Stimulated activated naive CD8-positive, alpha-beta T cell treated with anti-CD3 and anti-CD28 coated beads, Interleukin-15, amount 100 ng/mL, for 72 hours (primary cell): ENCODE measurements at regions not wholly inside any gene's neighbourhood (a gene's known extent, or its start where the extent isn't known, plus 50 kb on each side); places are given as distances from the start of the nearest gene placed in this dataset.
"Not testable (repeated sequence)": the region's sequence is repeated elsewhere in the genome, so short reads cannot be mapped to it uniquely, and the experiment has no call there.

ENCODE experiments used
- ATAC-seq: fragments of 150-1000 bp; cut with Tn5 transposase; 2 replicates; pipeline ENCODE4 v1.10.0; 2021; ENCODE audit warnings: mild to moderate bottlenecking, moderate library complexity
- DNase-seq, 2 donors: peaks; one replicate each; pipeline ENCODE4 v3.0.0; 2021 to 2022
- H3K27ac Mint-ChIP-seq, 2 donors: one replicate each; pipeline ENCODE4 v1.8.0; 2022; ENCODE audit warnings: mild to moderate bottlenecking in 2 of 2, mixed read lengths in 2 of 2, moderate library complexity in 2 of 2
- H3K27me3 Mint-ChIP-seq: one replicate; pipeline ENCODE4 v1.8.0; 2022; ENCODE audit warnings: mixed read lengths
- H3K4me1 Mint-ChIP-seq: one replicate; pipeline ENCODE4 v1.8.0; 2022; ENCODE audit warnings: mild to moderate bottlenecking, mixed read lengths
- H3K4me3 Mint-ChIP-seq, 2 donors: one replicate each; pipeline ENCODE4 v1.8.0; 2022; ENCODE audit warnings: mild to moderate bottlenecking in 2 of 2, mixed read lengths in 2 of 2, moderate library complexity in 1 of 2
- H3K9me3 Mint-ChIP-seq, 2 donors: one replicate each; pipeline ENCODE4 v1.8.0; 2022; ENCODE audit warnings: mixed read lengths in 2 of 2

DNA sequence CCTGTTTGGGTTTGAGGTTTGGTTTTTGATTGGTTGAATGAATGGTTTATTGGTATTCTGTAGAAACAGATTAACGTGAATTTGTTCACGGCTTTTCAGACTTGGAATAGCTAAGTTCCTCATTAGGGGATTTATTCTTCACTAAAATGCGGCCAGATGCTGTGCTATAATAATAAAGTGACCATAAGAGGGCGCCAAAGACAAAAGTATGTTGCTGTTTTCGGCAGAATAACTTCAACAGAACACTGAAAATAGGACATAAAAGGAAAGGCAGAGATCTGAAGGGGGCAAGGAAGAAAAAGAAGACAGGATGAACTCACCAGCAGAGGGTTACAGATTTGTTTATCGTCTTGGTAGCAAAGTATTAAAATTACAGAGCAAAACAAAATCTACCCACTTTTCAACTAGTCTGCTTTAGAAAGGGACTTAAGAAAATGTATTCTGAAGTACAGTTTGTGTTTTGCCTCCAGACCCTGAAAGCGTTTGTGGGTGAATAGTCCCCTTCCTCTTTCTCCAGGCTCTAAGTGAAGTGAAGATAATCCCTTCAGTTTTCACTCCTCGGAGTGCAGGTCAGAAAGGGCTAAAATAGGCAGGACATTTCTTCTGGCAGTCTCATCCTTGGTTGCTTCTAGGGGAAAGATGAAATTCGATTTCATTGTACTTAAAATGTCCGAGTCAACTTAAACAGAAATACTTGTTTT lies 147.6 kb downstream of the IL20RB start:
- Mint-ChIP-seq H3K27ac (no peak overlapping the region), H3K4me3 (no peak overlapping the region), H3K27me3 (peaks cover 24% of the 10 kb centered on the region), H3K4me1 (no peaks in the 10 kb centered on the region), H3K9me3 (no peaks in the 10 kb centered on the region)
- ATAC-seq (no peak), DNase-seq (peak; percentile 10 to 16)

DNA sequence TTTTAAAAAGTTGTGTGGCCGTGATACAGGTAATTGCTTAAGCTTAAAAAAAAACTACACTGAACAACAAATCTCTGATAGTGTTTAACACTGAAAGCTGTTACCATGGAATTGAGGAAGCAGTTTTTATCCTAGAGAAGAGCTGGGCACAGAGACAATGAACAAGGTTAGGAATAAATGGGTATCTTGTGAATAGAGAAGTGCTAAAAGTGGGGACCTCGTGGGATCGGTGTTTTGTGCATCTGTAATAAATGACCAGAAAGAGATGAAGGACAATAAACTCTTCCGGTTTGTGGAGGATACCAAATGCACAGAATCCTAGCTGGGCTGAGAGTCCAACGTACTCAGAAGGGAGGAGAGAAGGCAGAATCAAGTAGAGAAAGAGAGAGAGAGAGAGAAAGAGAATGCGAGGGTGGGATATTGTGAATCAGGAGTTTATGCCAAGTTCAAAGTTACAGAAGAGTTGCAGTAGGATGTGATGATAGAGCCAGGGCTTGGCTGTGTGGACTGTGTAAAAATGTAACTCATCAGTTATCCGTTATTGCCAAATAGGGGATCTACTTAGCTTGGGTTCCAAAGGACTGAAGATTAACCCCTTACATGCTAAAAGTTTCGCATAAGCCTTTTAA lies 148.9 kb downstream of the IL20RB start:
- ATAC-seq (no peak), DNase-seq (no peak)
- no peak overlapping the region for H3K4me3 Mint-ChIP-seq
- peaks cover 24% of the 10 kb centered on the region for H3K27me3 Mint-ChIP-seq
- no peak overlapping the region for H3K27ac Mint-ChIP-seq
- H3K4me1 Mint-ChIP-seq, result no peaks in the 10 kb centered on the region
- no peaks in the 10 kb centered on the region for H3K9me3 Mint-ChIP-seq

DNA sequence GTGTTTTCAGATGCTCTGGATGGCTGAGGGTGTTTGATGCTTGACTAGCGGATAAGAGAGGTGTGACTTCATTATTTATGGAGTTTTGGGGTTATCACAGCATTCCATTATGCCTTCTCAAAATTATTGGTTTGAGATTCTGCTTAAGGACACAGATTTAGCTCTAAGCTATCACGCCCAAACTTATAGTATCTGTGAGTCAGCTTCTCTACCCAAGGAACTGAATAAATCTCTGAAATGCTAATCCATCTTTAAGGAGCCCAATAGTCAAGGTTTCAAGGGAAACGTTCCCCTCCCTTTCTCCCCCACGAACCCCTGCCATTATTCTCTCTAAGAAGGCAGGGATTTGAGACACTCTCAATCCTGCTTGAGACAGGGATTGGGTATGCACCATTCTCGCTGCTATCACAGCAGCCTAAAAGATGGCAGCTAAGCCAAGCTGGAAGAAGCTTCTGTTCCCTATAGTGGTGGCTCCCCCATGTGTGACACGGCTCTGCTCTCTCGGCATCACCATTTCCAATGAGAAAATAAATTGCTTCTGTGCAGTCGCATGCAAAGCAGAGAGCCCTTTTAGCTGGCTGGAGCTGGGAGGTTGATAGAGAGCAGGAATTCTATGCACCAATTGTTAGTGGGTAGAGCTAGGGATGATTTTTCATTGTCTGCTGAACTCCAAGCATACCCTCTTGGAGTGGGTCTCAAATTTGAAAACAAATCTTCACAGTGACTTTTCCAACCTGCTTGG lies 151.1 kb downstream of the IL20RB start:
- Mint-ChIP-seq H3K9me3 (no peaks in the 10 kb centered on the region), H3K4me1 (no peaks in the 10 kb centered on the region), H3K4me3 (no peak overlapping the region), H3K27ac (no peak overlapping the region), H3K27me3 (peaks cover 17% of the 10 kb centered on the region)
- ATAC-seq, result no peak
- no peak for DNase-seq

DNA sequence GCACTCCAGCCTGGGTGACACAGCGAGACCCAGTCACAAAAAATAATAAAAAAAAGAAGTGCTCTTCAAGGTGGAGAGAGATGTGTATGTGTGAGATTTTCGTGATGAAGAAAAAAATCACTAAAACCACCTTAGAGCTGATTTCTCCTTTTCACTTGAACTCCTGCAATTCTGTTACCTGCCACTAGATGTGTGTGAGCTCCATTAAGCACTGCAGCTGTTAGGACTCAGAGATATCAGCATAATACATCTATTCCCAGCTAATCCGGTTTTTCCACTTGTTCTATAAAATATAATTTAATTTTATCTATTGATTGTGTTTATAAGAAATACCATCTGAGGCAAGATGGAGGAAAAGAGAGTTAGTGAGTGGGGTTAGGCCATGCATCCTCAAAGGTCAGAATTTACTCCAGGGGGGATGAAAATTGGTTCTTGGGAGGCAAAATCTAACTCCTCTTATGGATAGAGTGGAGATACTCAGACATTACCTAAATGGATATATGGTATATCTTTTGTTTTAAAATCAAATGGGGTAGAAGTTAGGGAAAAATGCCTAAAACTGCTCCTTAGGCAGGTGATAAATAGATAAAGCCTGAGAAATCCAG lies 152.7 kb downstream of the IL20RB start:
- Mint-ChIP-seq H3K9me3 (no peaks in the 10 kb centered on the region), H3K27ac (no peak overlapping the region), H3K4me3 (no peak overlapping the region), H3K4me1 (no peaks in the 10 kb centered on the region), H3K27me3 (peaks cover 17% of the 10 kb centered on the region)
- ATAC-seq (no peak), DNase-seq (no peak)

DNA sequence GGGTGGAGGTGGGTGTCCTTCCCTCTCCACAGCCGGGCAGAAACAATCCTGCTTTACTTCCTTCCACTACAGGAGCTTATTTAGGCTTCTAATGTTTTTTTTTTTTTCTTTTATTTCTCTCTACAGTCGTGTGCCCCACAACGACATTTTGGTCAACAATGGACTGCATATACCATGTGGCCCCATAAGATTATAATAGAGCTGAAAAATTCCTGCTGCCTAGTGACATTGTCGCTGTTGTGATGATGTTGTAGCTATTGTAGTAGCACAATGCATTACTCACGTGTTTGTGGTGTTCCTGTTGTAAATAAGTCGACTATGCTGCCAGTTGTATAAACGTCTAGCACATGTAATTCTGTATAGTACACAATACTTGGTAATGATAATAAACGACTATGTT lies 153.7 kb downstream of the IL20RB start:
- peaks cover 21% of the 10 kb centered on the region for H3K27me3 Mint-ChIP-seq
- H3K27ac Mint-ChIP-seq, result no peak overlapping the region
- ATAC-seq (no peak), DNase-seq (no peak)
- H3K9me3 Mint-ChIP-seq, result no peaks in the 10 kb centered on the region
- no peak overlapping the region for H3K4me3 Mint-ChIP-seq
- H3K4me1 Mint-ChIP-seq, result no peaks in the 10 kb centered on the region

GRCh38 chr3:137116619-137117018 lies 158.8 kb downstream of the IL20RB start:
- no peak for DNase-seq
- H3K27ac Mint-ChIP-seq, result no peak overlapping the region
- H3K4me3 Mint-ChIP-seq, result no peak overlapping the region
- H3K27me3 Mint-ChIP-seq, result peaks cover 33% of the 10 kb centered on the region
- H3K4me1 Mint-ChIP-seq, result no peaks in the 10 kb centered on the region
- no peak for ATAC-seq
- H3K9me3 Mint-ChIP-seq, result no peaks in the 10 kb centered on the region

DNA sequence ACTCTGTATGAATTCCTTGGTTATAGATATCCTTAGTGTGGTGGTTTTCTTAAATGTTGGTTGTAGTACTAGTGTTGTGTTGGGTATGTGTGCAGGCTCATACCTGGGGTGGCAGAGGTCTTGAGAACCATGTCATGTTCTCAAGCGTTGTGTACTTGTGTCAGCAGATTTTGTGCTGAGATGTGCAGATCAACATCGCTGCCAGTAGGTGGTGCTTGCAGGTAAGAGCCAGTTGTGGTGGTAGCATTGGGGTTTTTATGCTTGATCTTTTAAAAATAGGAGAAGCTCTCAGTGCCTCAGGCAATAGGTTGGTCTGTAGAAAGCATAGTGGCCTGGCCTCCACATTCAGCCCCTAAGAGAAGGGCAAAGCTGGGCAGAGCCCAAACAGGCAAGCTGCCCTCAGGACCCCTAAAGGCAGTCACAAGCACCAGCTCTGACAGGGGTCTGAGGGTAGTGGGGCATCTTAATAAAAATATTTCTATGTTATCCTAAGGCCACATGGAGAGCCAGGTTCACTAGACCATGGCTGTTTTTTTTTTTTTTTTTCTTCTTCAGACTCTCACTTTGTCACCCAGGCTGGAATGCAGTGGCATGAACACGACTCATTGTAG lies 164.0 kb downstream of the IL20RB start:
- H3K9me3 Mint-ChIP-seq, result no peaks in the 10 kb centered on the region
- ATAC-seq, result peak; percentile 61
- no peak overlapping the region for H3K27ac Mint-ChIP-seq
- H3K4me3 Mint-ChIP-seq, result no peak overlapping the region
- DNase-seq, result peak; percentile 10 to 15
- H3K4me1 Mint-ChIP-seq, result no peaks in the 10 kb centered on the region
- peaks cover 24% of the 10 kb centered on the region for H3K27me3 Mint-ChIP-seq

DNA sequence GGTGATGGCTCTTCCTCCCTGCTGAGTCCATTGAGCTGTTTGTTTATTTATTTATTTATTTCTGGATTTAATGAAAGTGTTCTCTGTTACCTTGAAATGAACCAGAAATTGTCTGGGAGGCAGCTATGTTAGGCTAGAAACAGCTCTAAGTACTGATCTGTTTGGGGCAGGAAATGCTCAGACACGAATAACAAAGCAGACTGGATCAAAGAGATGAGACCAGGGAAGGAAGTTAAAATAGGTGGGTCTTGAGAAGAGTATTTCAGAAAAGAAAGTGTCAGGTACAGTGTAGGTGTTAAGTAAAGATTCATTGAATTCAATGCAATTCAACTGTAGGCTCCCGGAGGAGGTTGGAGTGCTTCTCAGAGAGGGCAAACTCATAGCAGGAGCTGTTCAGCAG lies 173.3 kb downstream of the IL20RB start:
- peaks cover 20% of the 10 kb centered on the region for H3K4me1 Mint-ChIP-seq
- ATAC-seq, result no peak
- no peak for DNase-seq
- no peak overlapping the region for H3K4me3 Mint-ChIP-seq
- no peaks in the 10 kb centered on the region for H3K27me3 Mint-ChIP-seq
- H3K9me3 Mint-ChIP-seq, result no peaks in the 10 kb centered on the region
- peak overlapping the region in 1 of 2 donors; percentile 9 for H3K27ac Mint-ChIP-seq

- DNase-seq (no peak), ATAC-seq (no peak)
- H3K4me3 Mint-ChIP-seq, result no peak overlapping the region
- peaks cover 6% of the 10 kb centered on the region for H3K27me3 Mint-ChIP-seq
- peaks cover 20% of the 10 kb centered on the region for H3K4me1 Mint-ChIP-seq
- no peak overlapping the region for H3K27ac Mint-ChIP-seq
- no peaks in the 10 kb centered on the region for H3K9me3 Mint-ChIP-seq
These were observed 176.6 kb downstream of the IL20RB start for GRCh38 chr3:137134431-137134830.

DNA sequence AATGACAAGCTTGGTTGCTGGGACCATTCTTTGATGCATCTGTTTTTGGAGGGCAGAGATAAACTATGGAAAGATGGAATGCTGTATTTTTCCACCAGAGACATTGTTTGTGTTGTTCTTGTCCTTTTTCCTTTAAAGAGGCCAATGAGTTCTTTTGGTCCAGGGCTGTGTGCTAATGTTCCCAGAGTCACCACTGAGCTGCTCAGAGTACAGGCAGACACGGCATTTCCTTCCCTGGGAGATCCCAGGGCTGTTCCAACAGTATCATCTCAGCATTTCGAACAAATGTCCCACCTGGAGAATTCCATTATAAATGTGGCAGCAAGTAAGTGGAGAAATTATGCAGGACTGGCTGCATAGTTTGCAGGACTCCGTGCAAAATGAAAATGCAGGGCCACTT lies 190.6 kb downstream of the IL20RB start:
- no peak overlapping the region for H3K4me3 Mint-ChIP-seq
- H3K9me3 Mint-ChIP-seq, result no peaks in the 10 kb centered on the region
- H3K27ac Mint-ChIP-seq, result no peak overlapping the region
- no peak for ATAC-seq
- H3K27me3 Mint-ChIP-seq, result peaks cover 12% of the 10 kb centered on the region
- no peak for DNase-seq
- no peaks in the 10 kb centered on the region for H3K4me1 Mint-ChIP-seq

DNA sequence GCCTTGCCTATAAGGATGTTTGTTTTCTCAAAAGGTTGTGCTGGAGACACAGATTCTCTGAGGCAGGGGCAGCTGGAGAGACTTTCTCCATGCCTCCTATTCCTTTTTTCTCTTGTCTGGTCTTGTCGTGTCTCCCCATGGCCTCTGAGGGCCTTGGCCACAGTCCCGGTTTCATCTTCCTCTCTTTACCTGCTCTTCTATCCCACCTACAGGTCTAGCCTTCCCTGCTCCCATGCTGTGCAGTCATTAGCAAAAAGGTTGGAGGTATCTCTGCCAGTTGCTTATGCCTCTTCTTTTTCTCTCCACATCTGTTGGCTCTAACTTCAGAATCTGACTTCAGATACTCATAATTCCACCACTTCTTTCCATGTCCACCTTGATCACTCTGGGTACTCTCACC lies 191.1 kb downstream of the IL20RB start:
- no peaks in the 10 kb centered on the region for H3K9me3 Mint-ChIP-seq
- H3K27ac Mint-ChIP-seq, result no peak overlapping the region
- H3K4me3 Mint-ChIP-seq, result no peak overlapping the region
- ATAC-seq, result no peak
- peaks cover 12% of the 10 kb centered on the region for H3K27me3 Mint-ChIP-seq
- no peak for DNase-seq
- H3K4me1 Mint-ChIP-seq, result no peaks in the 10 kb centered on the region

DNA sequence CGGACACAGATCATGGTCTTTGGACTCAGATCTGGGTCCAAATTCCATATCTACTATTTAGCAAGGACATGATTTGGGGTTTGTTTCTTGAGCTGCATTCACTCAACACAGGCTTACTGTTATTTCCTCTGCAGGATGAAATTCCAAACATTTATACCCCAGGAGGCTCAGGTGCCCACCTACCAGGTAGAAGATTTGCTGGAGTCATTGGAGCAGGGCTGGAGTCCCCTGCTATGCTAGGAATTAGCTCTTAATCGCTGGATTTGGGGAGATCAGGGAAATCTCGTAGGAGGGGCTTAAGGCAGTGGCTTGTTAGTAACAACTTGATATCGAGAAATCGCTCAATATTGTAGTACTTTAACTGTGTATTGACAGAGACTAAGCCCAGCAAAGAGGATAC lies 193.0 kb downstream of the IL20RB start:
- Mint-ChIP-seq H3K27me3 (peaks cover 12% of the 10 kb centered on the region), H3K4me1 (no peaks in the 10 kb centered on the region), H3K4me3 (no peak overlapping the region), H3K9me3 (no peaks in the 10 kb centered on the region), H3K27ac (no peak overlapping the region)
- ATAC-seq, result no peak
- no peak for DNase-seq

DNA sequence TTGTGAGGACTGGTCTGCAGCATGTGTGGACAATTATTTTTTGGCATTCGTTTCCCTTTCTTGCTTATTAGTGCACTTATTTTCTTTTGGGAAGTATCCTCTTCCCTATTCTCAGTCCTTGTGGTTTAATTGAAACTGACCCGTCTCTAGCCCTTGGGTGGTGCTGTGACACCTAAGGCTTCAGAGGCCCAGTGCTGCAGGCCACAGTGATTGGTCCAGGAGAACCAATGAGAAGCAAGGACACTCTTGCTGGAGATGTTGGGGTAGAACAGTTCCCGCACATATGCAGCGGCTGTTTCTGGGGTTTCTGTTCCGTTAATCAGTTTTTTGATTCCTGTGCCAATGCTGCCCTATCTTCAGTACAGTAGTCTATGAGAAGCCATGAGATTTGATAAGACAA lies 195.3 kb downstream of the IL20RB start:
- not testable (repeated sequence) for H3K27me3 Mint-ChIP-seq, ATAC-seq, H3K27ac Mint-ChIP-seq, H3K4me1 Mint-ChIP-seq, H3K9me3 Mint-ChIP-seq, H3K4me3 Mint-ChIP-seq, DNase-seq

- Mint-ChIP-seq H3K9me3 (no peaks in the 10 kb centered on the region), H3K27me3 (peaks cover 25% of the 10 kb centered on the region), H3K4me1 (no peaks in the 10 kb centered on the region), H3K4me3 (no peak overlapping the region), H3K27ac (no peak overlapping the region)
- no peak for ATAC-seq
- DNase-seq, result no peak
These were observed 205.6 kb downstream of the IL20RB start for GRCh38 chr3:137163241-137163871.

GRCh38 chr3:137163958-137164357 lies 206.2 kb downstream of the IL20RB start:
- H3K4me1 Mint-ChIP-seq, result no peaks in the 10 kb centered on the region
- H3K27me3 Mint-ChIP-seq, result peaks cover 25% of the 10 kb centered on the region
- no peak for ATAC-seq
- no peaks in the 10 kb centered on the region for H3K9me3 Mint-ChIP-seq
- no peak for DNase-seq
- no peak overlapping the region for H3K4me3 Mint-ChIP-seq
- H3K27ac Mint-ChIP-seq, result no peak overlapping the region
